Endodermal cell (in vitro differentiated cells): ENCODE measurements at regions not wholly inside any gene's neighbourhood (a gene's known extent, or its start where the extent isn't known, plus 50 kb on each side); places are given as distances from the start of the nearest gene placed in this dataset.

ENCODE experiments used
- DNase-seq: peaks from one replicate; pipeline ENCODE4 v3.0.0-alpha.2; 2017
- H3K27ac ChIP-seq: 2 replicates; pipeline ENCODE4 v1.5.1; 2013; ENCODE audit warnings: mild to moderate bottlenecking, low read depth, low read length, moderate library complexity
- H3K27me3 ChIP-seq: 2 replicates; pipeline ENCODE4 v1.6.1; 2013; ENCODE audit warnings: mild to moderate bottlenecking, low read length, moderate library complexity; ENCODE audit not compliant: insufficient read depth, control insufficient read depth, poor library complexity, severe bottlenecking
- H3K36me3 ChIP-seq: 2 replicates; pipeline ENCODE4 v1.7.0; 2013; ENCODE audit warnings: mild to moderate bottlenecking, low read length, moderate library complexity; ENCODE audit not compliant: control insufficient read depth, insufficient read depth
- H3K4me1 ChIP-seq: one replicate; pipeline ENCODE4 v1.7.0; 2013; ENCODE audit warnings: low read length; ENCODE audit not compliant: control insufficient read depth, insufficient read depth
- H3K4me3 ChIP-seq: 2 replicates; pipeline ENCODE4 v1.5.1; 2013; ENCODE audit warnings: mild to moderate bottlenecking, low read length, moderate library complexity
- H3K9ac ChIP-seq: 2 replicates; pipeline ENCODE4 v1.6.1; 2013; ENCODE audit warnings: mild to moderate bottlenecking, low read length, moderate library complexity; ENCODE audit not compliant: poor library complexity, severe bottlenecking; ENCODE audit errors: extremely low read depth
- H3K9me3 ChIP-seq: 2 replicates; pipeline ENCODE4 v1.6.1; 2013; ENCODE audit warnings: mild to moderate bottlenecking, low read length, moderate library complexity; ENCODE audit not compliant: control insufficient read depth
- H3K27ac Mint-ChIP-seq: 2 replicates; pipeline ENCODE4 v1.8.0; 2020; ENCODE audit warnings: mixed read lengths
- H3K27me3 Mint-ChIP-seq: 2 replicates; pipeline ENCODE4 v1.8.0; 2021; ENCODE audit warnings: mild to moderate bottlenecking, mixed read lengths; ENCODE audit not compliant: insufficient read depth
- H3K36me3 Mint-ChIP-seq: 2 replicates; pipeline ENCODE4 v1.8.0; 2020; ENCODE audit warnings: low read depth, mixed read lengths
- H3K4me1 Mint-ChIP-seq: 2 replicates; pipeline ENCODE4 v1.8.0; 2020; ENCODE audit warnings: mixed read lengths
- H3K4me3 Mint-ChIP-seq: 2 replicates; pipeline ENCODE4 v1.8.0; 2020; ENCODE audit warnings: mild to moderate bottlenecking, moderate library complexity, mixed read lengths
- H3K9me3 Mint-ChIP-seq: 2 replicates; pipeline ENCODE4 v1.8.0; 2020; ENCODE audit warnings: mild to moderate bottlenecking, mixed read lengths
- WGBS, 2 experiments: methylation state at CpG; one replicate each; pipeline versions ENCODE4 v1.1.5 to v1.1.7; 2013; ENCODE audit warnings: missing lambda C conversion rate in 2 of 2, mixed read lengths in 1 of 2; ENCODE audit not compliant: insufficient coverage in 1 of 2, insufficient read length in 1 of 2; 5-methylcytosine and 5-hydroxymethylcytosine counted together
- TF ChIP-seq, protein P1 (sequence below): fragments of 200-600 bp; sonication (generic); conservative IDR thresholded peaks from 2 replicates; pipeline ENCODE4 v1.5.0; 2021; ENCODE audit warnings: antibody characterized with exemption, mild to moderate bottlenecking

GRCh38 chr10:109030581-109031210 lies 892.6 kb downstream of the XPNPEP1 start:
- TF ChIP-seq, protein P1, sequence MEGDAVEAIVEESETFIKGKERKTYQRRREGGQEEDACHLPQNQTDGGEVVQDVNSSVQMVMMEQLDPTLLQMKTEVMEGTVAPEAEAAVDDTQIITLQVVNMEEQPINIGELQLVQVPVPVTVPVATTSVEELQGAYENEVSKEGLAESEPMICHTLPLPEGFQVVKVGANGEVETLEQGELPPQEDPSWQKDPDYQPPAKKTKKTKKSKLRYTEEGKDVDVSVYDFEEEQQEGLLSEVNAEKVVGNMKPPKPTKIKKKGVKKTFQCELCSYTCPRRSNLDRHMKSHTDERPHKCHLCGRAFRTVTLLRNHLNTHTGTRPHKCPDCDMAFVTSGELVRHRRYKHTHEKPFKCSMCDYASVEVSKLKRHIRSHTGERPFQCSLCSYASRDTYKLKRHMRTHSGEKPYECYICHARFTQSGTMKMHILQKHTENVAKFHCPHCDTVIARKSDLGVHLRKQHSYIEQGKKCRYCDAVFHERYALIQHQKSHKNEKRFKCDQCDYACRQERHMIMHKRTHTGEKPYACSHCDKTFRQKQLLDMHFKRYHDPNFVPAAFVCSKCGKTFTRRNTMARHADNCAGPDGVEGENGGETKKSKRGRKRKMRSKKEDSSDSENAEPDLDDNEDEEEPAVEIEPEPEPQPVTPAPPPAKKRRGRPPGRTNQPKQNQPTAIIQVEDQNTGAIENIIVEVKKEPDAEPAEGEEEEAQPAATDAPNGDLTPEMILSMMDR: no peak
- WGBS, 2 experiments: 73 to 75% methylated on average over 3 to 4 of the region's 4 CpGs
- H3K36me3 Mint-ChIP-seq: no peaks in the 10 kb centered on the region
- Histone ChIP-seq H3K9me3 (peaks cover 80% of the 10 kb centered on the region), H3K4me1 (no peaks in the 10 kb centered on the region), H3K36me3 (no peaks in the 10 kb centered on the region), H3K27ac (no peak overlapping the region), H3K9ac (no peak overlapping the region), H3K4me3 (no peak overlapping the region), H3K27me3 (no peaks in the 10 kb centered on the region)
- H3K27ac Mint-ChIP-seq: no peak overlapping the region
- no peaks in the 10 kb centered on the region for H3K27me3 Mint-ChIP-seq
- no peak for DNase-seq
- no peaks in the 10 kb centered on the region for H3K4me1 Mint-ChIP-seq
- H3K4me3 Mint-ChIP-seq: no peak overlapping the region
- H3K9me3 Mint-ChIP-seq: no peaks in the 10 kb centered on the region

DNA sequence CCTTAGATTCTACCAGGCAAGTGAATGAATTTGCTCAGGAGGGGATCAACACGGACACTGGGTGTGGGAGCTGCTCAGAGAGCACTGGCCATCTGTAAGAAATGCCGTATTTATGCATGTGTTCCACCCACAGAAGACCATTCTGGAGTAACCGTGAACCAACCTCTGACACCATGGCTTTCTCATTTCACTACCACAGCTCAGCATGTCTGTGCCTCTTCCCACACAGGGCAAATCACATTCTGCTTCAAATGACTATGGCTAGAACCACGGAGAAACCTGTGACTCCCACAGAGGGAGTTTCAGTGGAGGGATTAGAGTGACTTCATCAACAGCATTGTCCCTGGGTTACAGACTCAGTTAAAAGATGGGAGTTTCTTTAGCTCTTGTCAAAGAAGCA lies 893.4 kb downstream of the XPNPEP1 start:
- H3K9me3 ChIP-seq: peaks cover 80% of the 10 kb centered on the region
- Mint-ChIP-seq H3K27ac (no peak overlapping the region), H3K9me3 (no peaks in the 10 kb centered on the region), H3K27me3 (no peaks in the 10 kb centered on the region), H3K36me3 (no peaks in the 10 kb centered on the region), H3K4me3 (no peak overlapping the region), H3K4me1 (no peaks in the 10 kb centered on the region)
- no peak overlapping the region for H3K4me3 ChIP-seq
- H3K27ac ChIP-seq: no peak overlapping the region
- WGBS, 2 experiments: 56 to 60% methylated on average over 3 to 4 of the region's 4 CpGs
- no peaks in the 10 kb centered on the region for H3K27me3 ChIP-seq
- no peaks in the 10 kb centered on the region for H3K36me3 ChIP-seq
- TF ChIP-seq, protein P1: no peak
- no peaks in the 10 kb centered on the region for H3K4me1 ChIP-seq
- no peak for DNase-seq
- no peak overlapping the region for H3K9ac ChIP-seq

- H3K4me1 Mint-ChIP-seq: no peaks in the 10 kb centered on the region
- WGBS, 2 experiments: 88% methylated on average over 1 of the region's 1 CpG; no CpG with 5 or more reads in 1 of the 2 experiments
- Histone ChIP-seq H3K9me3 (peaks cover 65% of the 10 kb centered on the region), H3K9ac (no peak overlapping the region), H3K27ac (no peak overlapping the region), H3K4me3 (no peak overlapping the region), H3K4me1 (no peaks in the 10 kb centered on the region), H3K36me3 (no peaks in the 10 kb centered on the region), H3K27me3 (no peaks in the 10 kb centered on the region)
- H3K4me3 Mint-ChIP-seq: no peak overlapping the region
- no peaks in the 10 kb centered on the region for H3K9me3 Mint-ChIP-seq
- H3K27me3 Mint-ChIP-seq: no peaks in the 10 kb centered on the region
- DNase-seq: no peak
- H3K27ac Mint-ChIP-seq: no peak overlapping the region
- TF ChIP-seq, protein P1: no peak
- H3K36me3 Mint-ChIP-seq: no peaks in the 10 kb centered on the region
These were observed 895.7 kb downstream of the XPNPEP1 start for GRCh38 chr10:109027534-109028185.
